Spleen (tissue), 11 donors: ENCODE measurements at regions not wholly inside any gene's neighbourhood (a gene's known extent, or its start where the extent isn't known, plus 50 kb on each side); places are given as distances from the start of the nearest gene placed in this dataset.

Experiments used
- DNase-seq: peaks from one replicate; pipeline ENCODE4 v3.0.0-alpha.2; 2020
- H3K27ac ChIP-seq, 8 donors: fragments of 200-600 bp; sonication (generic) in 7 of 8; 1 replicate in 4 of 8; 2 replicates in 4 of 8; pipeline versions ENCODE4 v1.5.0 to v1.8.0; 2016 to 2021; ENCODE audit warnings: inconsistent platforms in 4 of 8, mild to moderate bottlenecking in 4 of 8, moderate library complexity in 1 of 8
- H3K27me3 ChIP-seq, 7 donors: fragments of 200-600 bp; sonication (generic) in 6 of 7; replicated peaks in 1 of 7; 1 replicate in 4 of 7; 2 replicates in 3 of 7; pipeline versions ENCODE4 v1.5.0 to v1.8.0; 2016 to 2021; ENCODE audit warnings: inconsistent platforms in 3 of 7, mild to moderate bottlenecking in 1 of 7
- H3K36me3 ChIP-seq, 6 donors: fragments of 200-600 bp; sonication (generic) in 5 of 6; 1 replicate in 4 of 6; 2 replicates in 2 of 6; pipeline versions ENCODE4 v1.5.0 to v1.8.0; 2016 to 2021; ENCODE audit warnings: inconsistent platforms in 2 of 6
- H3K4me1 ChIP-seq, 6 donors: fragments of 200-600 bp; sonication (generic) in 5 of 6; 1 replicate in 3 of 6; 2 replicates in 3 of 6; pipeline versions ENCODE4 v1.5.0 to v1.8.0; 2016 to 2021; ENCODE audit warnings: inconsistent platforms in 3 of 6
- H3K4me3 ChIP-seq, 8 donors: fragments of 200-600 bp; sonication (generic) in 7 of 8; 1 replicate in 4 of 8; 2 replicates in 4 of 8; pipeline versions ENCODE4 v1.5.0 to v1.8.0; 2016 to 2021; ENCODE audit warnings: inconsistent platforms in 4 of 8, mild to moderate bottlenecking in 4 of 8, moderate library complexity in 2 of 8
- H3K9me3 ChIP-seq, 8 donors: fragments of 200-600 bp; sonication (generic) in 7 of 8; 1 replicate in 4 of 8; 2 replicates in 4 of 8; pipeline versions ENCODE4 v1.5.0 to v1.8.0; 2016 to 2021; ENCODE audit warnings: inconsistent platforms in 4 of 8
- POLR2A ChIP-seq, 3 donors: fragments of 450-650 bp; IDR thresholded peaks; one replicate each; pipeline ENCODE4 v1.5.1; 2017; ENCODE audit warnings: antibody characterized with exemption in 3 of 3, mild to moderate bottlenecking in 1 of 3
- POLR2AphosphoS5 ChIP-seq, 3 donors: sonication (generic); formaldehyde crosslinking; IDR thresholded peaks; one replicate each; pipeline ENCODE4 v1.5.1; 2017; ENCODE audit warnings: antibody characterized with exemption in 3 of 3
- WGBS, 5 donors: extraction: QIAGEN DNeasy Blood & Tissue Kit in 3 of 5; methylation state at CpG; one replicate each; pipeline versions ENCODE4 v1.1.5 to v1.1.7; 2013 to 2018; 5-methylcytosine and 5-hydroxymethylcytosine counted together
- intact Hi-C: fragments of 100-400 bp; cut with DNase I; formaldehyde crosslinking; loops from one replicate; pipeline ENCODE4 v1.15.0; 2023; ENCODE audit warnings: low total_unique reads
- TF ChIP-seq, protein P1 (sequence below), 11 experiments: fragments of 200-600 bp in 7 of 11; fragments of 450-650 bp in 4 of 11; sonication (generic) in 4 of 11; IDR thresholded peaks in 8 of 11; conservative IDR thresholded peaks in 3 of 11; 1 replicate in 7 of 11; 2 replicates in 4 of 11; pipeline versions ENCODE4 v1.4.0 to v1.8.0; 2016 to 2021; ENCODE audit warnings: antibody characterized with exemption in 11 of 11, inconsistent platforms in 4 of 11, mild to moderate bottlenecking in 1 of 11
- donor health status: healthy with polysubstance abuse.
- donor health status: DM: no; HTN: no; CAD: no; lungs with moderate emphysema.
- donor health status: DM: no; HTN: no; CAD: no.
- donor health status: Bipolar disorder and iron deficiency.
- donor health status: healthy.
- donor health status: DM: no; HTN: no; CAD: no.
- donor health status: DM: yes; HTN: yes; CAD: no.

DNA sequence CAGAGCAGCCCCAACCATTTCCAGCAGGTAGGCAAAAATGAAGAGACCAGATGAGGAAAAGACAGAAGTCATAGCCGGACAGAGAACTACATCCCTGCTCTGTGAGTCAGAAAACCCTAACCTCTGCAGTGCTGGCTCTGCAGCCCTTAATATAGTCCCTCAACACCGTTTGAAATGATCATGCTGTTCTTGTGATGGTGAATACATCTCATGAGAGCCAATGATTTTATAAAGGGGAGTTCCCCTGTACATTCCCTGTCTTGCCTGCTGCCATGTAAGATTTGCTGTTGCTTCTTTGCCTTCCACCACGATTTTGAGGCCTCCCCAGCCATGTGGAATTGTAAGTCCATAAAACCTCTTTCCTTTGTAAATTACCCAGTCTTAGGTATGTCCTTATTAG is 216.8 kb upstream of the RFX3 start:
- DNase-seq = no peak
- Histone ChIP-seq H3K36me3 (no peaks in the 10 kb centered on the region), H3K4me1 (no peaks in the 10 kb centered on the region), H3K27me3 (no peaks in the 10 kb centered on the region), H3K4me3 (no peak overlapping the region), H3K9me3 (no peaks in the 10 kb centered on the region), H3K27ac (no peak overlapping the region)
- WGBS, 5 donors = 74 to 88% (median 77%) methylated on average over 3 of the region's 3 CpGs
- TF ChIP-seq, protein P1, sequence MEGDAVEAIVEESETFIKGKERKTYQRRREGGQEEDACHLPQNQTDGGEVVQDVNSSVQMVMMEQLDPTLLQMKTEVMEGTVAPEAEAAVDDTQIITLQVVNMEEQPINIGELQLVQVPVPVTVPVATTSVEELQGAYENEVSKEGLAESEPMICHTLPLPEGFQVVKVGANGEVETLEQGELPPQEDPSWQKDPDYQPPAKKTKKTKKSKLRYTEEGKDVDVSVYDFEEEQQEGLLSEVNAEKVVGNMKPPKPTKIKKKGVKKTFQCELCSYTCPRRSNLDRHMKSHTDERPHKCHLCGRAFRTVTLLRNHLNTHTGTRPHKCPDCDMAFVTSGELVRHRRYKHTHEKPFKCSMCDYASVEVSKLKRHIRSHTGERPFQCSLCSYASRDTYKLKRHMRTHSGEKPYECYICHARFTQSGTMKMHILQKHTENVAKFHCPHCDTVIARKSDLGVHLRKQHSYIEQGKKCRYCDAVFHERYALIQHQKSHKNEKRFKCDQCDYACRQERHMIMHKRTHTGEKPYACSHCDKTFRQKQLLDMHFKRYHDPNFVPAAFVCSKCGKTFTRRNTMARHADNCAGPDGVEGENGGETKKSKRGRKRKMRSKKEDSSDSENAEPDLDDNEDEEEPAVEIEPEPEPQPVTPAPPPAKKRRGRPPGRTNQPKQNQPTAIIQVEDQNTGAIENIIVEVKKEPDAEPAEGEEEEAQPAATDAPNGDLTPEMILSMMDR (IDR thresholded peaks at IDR 0.05 in 8 of 11, conservative IDR thresholded peaks at IDR 0.05 in 3 of 11) = no peak
- TF ChIP-seq POLR2AphosphoS5 (IDR thresholded peaks at IDR 0.05) (no peak), POLR2A (IDR thresholded peaks at IDR 0.05) (no peak)
- intact Hi-C loops = no loop called here

GRCh38 chr9:3741729-3742128 is 215.9 kb upstream of the RFX3 start:
- intact Hi-C loops = no loop called here

GRCh38 chr9:3740690-3741419 is 215.1 kb upstream of the RFX3 start:
- Histone ChIP-seq H3K27ac (no peak overlapping the region), H3K4me1 (peaks cover 0 to 4% (median 0%) of the 10 kb centered on the region in 6 donors), H3K36me3 (no peaks in the 10 kb centered on the region), H3K4me3 (no peak overlapping the region), H3K9me3 (no peaks in the 10 kb centered on the region), H3K27me3 (no peaks in the 10 kb centered on the region)
- DNase-seq = no peak
- intact Hi-C loops = no loop called here
- 90 to 94% (median 92%) methylated on average over 9 of the region's 9 CpGs for WGBS, 5 donors
- no peak for TF ChIP-seq POLR2A (IDR thresholded peaks at IDR 0.05)
- no peak for TF ChIP-seq POLR2AphosphoS5 (IDR thresholded peaks at IDR 0.05)
- TF ChIP-seq, protein P1 (IDR thresholded peaks at IDR 0.05 in 8 of 11, conservative IDR thresholded peaks at IDR 0.05 in 3 of 11) = no peak

More at GRCh38 chr9:3741729-3742128, 215.9 kb upstream of the RFX3 start:
- H3K4me3 ChIP-seq = no peak overlapping the region
- 77 to 90% (median 81%) methylated on average over 3 of the region's 3 CpGs for WGBS, 5 donors
- TF ChIP-seq POLR2A (IDR thresholded peaks at IDR 0.05) = no peak
- no peak for TF ChIP-seq POLR2AphosphoS5 (IDR thresholded peaks at IDR 0.05)
- TF ChIP-seq, protein P1 (IDR thresholded peaks at IDR 0.05 in 8 of 11, conservative IDR thresholded peaks at IDR 0.05 in 3 of 11) = no peak
- H3K36me3 ChIP-seq = no peaks in the 10 kb centered on the region
- H3K9me3 ChIP-seq = no peaks in the 10 kb centered on the region
- no peaks in the 10 kb centered on the region for H3K4me1 ChIP-seq
- no peak for DNase-seq
- H3K27ac ChIP-seq = no peak overlapping the region
- no peaks in the 10 kb centered on the region for H3K27me3 ChIP-seq

- H3K4me1 ChIP-seq = peaks cover 4 to 17% (median 9%) of the 10 kb centered on the region in 6 donors
- no peaks in the 10 kb centered on the region for H3K27me3 ChIP-seq
- 42 to 58% (median 43%) methylated on average over 5 of the region's 5 CpGs for WGBS, 5 donors
- TF ChIP-seq, protein P1 (IDR thresholded peaks at IDR 0.05 in 8 of 11, conservative IDR thresholded peaks at IDR 0.05 in 3 of 11) = no peak
- TF ChIP-seq POLR2AphosphoS5 (IDR thresholded peaks at IDR 0.05) = no peak
- TF ChIP-seq POLR2A (IDR thresholded peaks at IDR 0.05) = no peak
- no peak for DNase-seq
- intact Hi-C loops = no loop called here
- no peak overlapping the region for H3K27ac ChIP-seq
- no peaks in the 10 kb centered on the region for H3K9me3 ChIP-seq
- no peaks in the 10 kb centered on the region for H3K36me3 ChIP-seq
- H3K4me3 ChIP-seq = no peak overlapping the region
Measured at GRCh38 chr9:3736161-3736560, 210.4 kb upstream of the RFX3 start.
